Stimulated activated CD8-positive, alpha-beta memory T cell treated with anti-CD3 and anti-CD28 coated beads, Interleukin-7, amount 100 ng/mL, for 24 hours (primary cell): ENCODE measurements at regions not wholly inside any gene's neighbourhood (a gene's known extent, or its start where the extent isn't known, plus 50 kb on each side); places are given as distances from the start of the nearest gene placed in this dataset.
"Not testable (repeated sequence)": the region's sequence is repeated elsewhere in the genome, so short reads cannot be mapped to it uniquely, and the experiment has no call there.

Experiments used
- DNase-seq: peaks from one replicate; pipeline ENCODE4 v3.0.0-alpha.2; 2020; ENCODE audit warnings: low read depth

- no peak for DNase-seq
These were observed 524.1 kb downstream of the TRIML1 start for GRCh38 chr4:188663369-188663768.

GRCh38 chr4:188665491-188666457 lies 526.5 kb downstream of the TRIML1 start:
- no peak for DNase-seq

- DNase-seq: not testable (repeated sequence)
These were observed 539.5 kb downstream of the TRIML1 start for GRCh38 chr4:188678691-188679090.

GRCh38 chr4:188680004-188680666 lies 540.9 kb downstream of the TRIML1 start:
- no peak for DNase-seq

- DNase-seq: no peak
These were observed 541.4 kb downstream of the TRIML1 start for GRCh38 chr4:188680667-188681063.

GRCh38 chr4:188682321-188682720 lies 543.1 kb downstream of the TRIML1 start:
- no peak for DNase-seq

GRCh38 chr4:188683571-188683970 lies 544.3 kb downstream of the TRIML1 start:
- DNase-seq: no peak

GRCh38 chr4:188688956-188689355 lies 549.7 kb downstream of the TRIML1 start:
- no peak for DNase-seq

- no peak for DNase-seq
These were observed 552.6 kb downstream of the TRIML1 start for GRCh38 chr4:188691811-188692210.

GRCh38 chr4:188695261-188695660 lies 556.0 kb downstream of the TRIML1 start:
- no peak for DNase-seq

GRCh38 chr4:188697243-188697642 lies 558.0 kb downstream of the TRIML1 start:
- DNase-seq: no peak

- DNase-seq: no peak
These were observed 562.7 kb downstream of the TRIML1 start for GRCh38 chr4:188701952-188702351.

- no peak for DNase-seq
These were observed 565.0 kb downstream of the TRIML1 start for GRCh38 chr4:188704288-188704687.

- DNase-seq: no peak
These were observed 567.8 kb downstream of the TRIML1 start for GRCh38 chr4:188707036-188707435.

- no peak for DNase-seq
These were observed 575.3 kb downstream of the TRIML1 start for GRCh38 chr4:188714501-188714900.

- no peak for DNase-seq
These were observed 575.7 kb downstream of the TRIML1 start for GRCh38 chr4:188714907-188715306.

GRCh38 chr4:188717661-188718060 lies 578.4 kb downstream of the TRIML1 start:
- no peak for DNase-seq

- no peak for DNase-seq
These were observed 580.6 kb downstream of the TRIML1 start for GRCh38 chr4:188719794-188720193.

- no peak for DNase-seq
These were observed 583.7 kb downstream of the TRIML1 start for GRCh38 chr4:188722911-188723310.

GRCh38 chr4:188727746-188728145 lies 588.5 kb downstream of the TRIML1 start:
- DNase-seq: no peak

- DNase-seq: no peak
These were observed 589.1 kb downstream of the TRIML1 start for GRCh38 chr4:188728359-188728758.

GRCh38 chr4:188732131-188732530 lies 592.9 kb downstream of the TRIML1 start:
- no peak for DNase-seq

- no peak for DNase-seq
These were observed 595.8 kb downstream of the TRIML1 start for GRCh38 chr4:188735082-188735481.
